ENCODE measurements at regions not wholly inside any gene's neighbourhood (a gene's known extent, or its start where the extent isn't known, plus 50 kb on each side); places are given as distances from the start of the nearest gene placed in this dataset.

DNA sequence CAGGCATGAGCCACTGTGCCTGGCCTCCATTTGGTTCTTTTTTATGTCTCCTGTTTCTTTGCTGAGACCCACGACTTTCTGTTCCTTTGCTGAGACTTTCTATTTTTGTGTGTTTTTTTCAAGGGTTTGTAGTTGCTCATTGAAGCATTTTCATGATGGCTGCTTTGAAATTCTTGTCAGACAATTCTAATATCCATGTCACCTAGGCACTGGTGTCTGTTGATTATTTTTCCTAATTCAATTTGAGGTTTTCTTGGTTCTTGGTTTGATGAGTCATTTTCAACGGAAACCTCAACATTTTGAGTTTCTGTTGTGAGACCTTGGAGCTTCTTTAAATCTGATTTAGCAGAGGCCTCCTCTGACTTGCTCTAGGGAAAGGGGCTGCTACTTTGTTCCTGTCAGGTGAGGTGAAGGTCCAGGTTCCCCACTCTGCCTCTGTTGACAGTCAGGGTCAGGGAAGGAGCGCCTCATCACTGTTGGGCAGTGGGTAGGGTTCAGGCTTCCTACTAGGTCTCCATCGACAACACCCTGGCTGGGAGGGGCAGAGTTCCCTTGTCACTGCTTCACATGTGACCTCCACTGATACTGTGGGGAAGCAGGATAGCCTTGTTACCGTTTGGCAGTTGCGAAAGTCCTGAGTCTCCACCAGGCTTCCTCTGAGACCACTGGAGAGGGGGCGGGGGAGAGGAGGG lies 66.1 kb upstream of the SMOX start (continued):
- TF ChIP-seq, protein P1, sequence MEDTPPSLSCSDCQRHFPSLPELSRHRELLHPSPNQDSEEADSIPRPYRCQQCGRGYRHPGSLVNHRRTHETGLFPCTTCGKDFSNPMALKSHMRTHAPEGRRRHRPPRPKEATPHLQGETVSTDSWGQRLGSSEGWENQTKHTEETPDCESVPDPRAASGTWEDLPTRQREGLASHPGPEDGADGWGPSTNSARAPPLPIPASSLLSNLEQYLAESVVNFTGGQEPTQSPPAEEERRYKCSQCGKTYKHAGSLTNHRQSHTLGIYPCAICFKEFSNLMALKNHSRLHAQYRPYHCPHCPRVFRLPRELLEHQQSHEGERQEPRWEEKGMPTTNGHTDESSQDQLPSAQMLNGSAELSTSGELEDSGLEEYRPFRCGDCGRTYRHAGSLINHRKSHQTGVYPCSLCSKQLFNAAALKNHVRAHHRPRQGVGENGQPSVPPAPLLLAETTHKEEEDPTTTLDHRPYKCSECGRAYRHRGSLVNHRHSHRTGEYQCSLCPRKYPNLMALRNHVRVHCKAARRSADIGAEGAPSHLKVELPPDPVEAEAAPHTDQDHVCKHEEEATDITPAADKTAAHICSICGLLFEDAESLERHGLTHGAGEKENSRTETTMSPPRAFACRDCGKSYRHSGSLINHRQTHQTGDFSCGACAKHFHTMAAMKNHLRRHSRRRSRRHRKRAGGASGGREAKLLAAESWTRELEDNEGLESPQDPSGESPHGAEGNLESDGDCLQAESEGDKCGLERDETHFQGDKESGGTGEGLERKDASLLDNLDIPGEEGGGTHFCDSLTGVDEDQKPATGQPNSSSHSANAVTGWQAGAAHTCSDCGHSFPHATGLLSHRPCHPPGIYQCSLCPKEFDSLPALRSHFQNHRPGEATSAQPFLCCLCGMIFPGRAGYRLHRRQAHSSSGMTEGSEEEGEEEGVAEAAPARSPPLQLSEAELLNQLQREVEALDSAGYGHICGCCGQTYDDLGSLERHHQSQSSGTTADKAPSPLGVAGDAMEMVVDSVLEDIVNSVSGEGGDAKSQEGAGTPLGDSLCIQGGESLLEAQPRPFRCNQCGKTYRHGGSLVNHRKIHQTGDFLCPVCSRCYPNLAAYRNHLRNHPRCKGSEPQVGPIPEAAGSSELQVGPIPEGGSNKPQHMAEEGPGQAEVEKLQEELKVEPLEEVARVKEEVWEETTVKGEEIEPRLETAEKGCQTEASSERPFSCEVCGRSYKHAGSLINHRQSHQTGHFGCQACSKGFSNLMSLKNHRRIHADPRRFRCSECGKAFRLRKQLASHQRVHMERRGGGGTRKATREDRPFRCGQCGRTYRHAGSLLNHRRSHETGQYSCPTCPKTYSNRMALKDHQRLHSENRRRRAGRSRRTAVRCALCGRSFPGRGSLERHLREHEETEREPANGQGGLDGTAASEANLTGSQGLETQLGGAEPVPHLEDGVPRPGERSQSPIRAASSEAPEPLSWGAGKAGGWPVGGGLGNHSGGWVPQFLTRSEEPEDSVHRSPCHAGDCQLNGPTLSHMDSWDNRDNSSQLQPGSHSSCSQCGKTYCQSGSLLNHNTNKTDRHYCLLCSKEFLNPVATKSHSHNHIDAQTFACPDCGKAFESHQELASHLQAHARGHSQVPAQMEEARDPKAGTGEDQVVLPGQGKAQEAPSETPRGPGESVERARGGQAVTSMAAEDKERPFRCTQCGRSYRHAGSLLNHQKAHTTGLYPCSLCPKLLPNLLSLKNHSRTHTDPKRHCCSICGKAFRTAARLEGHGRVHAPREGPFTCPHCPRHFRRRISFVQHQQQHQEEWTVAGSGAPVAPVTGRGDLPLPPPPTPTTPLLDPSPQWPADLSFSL (CRISPR knock-in tag; IDR thresholded peaks at IDR 0.05), result no peak
- TF ChIP-seq GTF3A (CRISPR knock-in tag; conservative IDR thresholded peaks at IDR 0.05) (0 out of 2 replicates have a peak, but pooled peaks have one; percentile 43), FOXJ3 (CRISPR knock-in tag; IDR thresholded peaks at IDR 0.05; ENCODE audit: borderline replicate concordance) (no peak), NKX3-1 (CRISPR knock-in tag; IDR thresholded peaks at IDR 0.05) (no peak), ZNF431 (CRISPR knock-in tag; IDR thresholded peaks at IDR 0.05; ENCODE audit: borderline replicate concordance, low read depth) (no peak), ZNF562 (CRISPR knock-in tag; IDR thresholded peaks at IDR 0.05; ENCODE audit: borderline replicate concordance) (no peak), POLR2AphosphoS2 (IDR thresholded peaks at IDR 0.05; ENCODE audit: low read depth, low read length) (no peak), JUN (CRISPR knock-in tag; IDR thresholded peaks at IDR 0.05) (no peak), RXRB (CRISPR knock-in tag; IDR thresholded peaks at IDR 0.05; ENCODE audit: borderline replicate concordance) (0 out of 2 replicates have a peak, but pooled peaks have one; percentile 19), BRD4 (CRISPR knock-in tag; IDR thresholded peaks at IDR 0.05) (no peak), RBFOX2 (IDR thresholded peaks at IDR 0.05; ENCODE audit: low read depth, low read length) (no peak), NFYB (CRISPR knock-in tag; IDR thresholded peaks at IDR 0.05) (no peak), ZNF232 (CRISPR knock-in tag; IDR thresholded peaks at IDR 0.05; ENCODE audit: borderline replicate concordance) (no peak)
- TF ChIP-seq, protein P2, sequence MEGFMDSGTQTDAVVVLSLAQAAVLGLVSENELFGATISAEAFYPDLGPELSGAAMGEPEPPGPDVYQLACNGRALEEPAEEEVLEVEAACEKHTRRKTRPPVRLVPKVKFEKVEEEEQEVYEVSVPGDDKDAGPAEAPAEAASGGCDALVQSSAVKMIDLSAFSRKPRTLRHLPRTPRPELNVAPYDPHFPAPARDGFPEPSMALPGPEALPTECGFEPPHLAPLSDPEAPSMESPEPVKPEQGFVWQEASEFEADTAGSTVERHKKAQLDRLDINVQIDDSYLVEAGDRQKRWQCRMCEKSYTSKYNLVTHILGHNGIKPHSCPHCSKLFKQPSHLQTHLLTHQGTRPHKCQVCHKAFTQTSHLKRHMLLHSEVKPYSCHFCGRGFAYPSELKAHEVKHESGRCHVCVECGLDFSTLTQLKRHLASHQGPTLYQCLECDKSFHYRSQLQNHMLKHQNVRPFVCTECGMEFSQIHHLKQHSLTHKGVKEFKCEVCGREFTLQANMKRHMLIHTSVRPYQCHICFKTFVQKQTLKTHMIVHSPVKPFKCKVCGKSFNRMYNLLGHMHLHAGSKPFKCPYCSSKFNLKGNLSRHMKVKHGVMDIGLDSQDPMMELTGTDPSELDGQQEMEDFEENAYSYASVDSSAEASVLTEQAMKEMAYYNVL (CRISPR knock-in tag; IDR thresholded peaks at IDR 0.05; ENCODE audit: borderline replicate concordance), result no peak
- TF ChIP-seq, protein P3, sequence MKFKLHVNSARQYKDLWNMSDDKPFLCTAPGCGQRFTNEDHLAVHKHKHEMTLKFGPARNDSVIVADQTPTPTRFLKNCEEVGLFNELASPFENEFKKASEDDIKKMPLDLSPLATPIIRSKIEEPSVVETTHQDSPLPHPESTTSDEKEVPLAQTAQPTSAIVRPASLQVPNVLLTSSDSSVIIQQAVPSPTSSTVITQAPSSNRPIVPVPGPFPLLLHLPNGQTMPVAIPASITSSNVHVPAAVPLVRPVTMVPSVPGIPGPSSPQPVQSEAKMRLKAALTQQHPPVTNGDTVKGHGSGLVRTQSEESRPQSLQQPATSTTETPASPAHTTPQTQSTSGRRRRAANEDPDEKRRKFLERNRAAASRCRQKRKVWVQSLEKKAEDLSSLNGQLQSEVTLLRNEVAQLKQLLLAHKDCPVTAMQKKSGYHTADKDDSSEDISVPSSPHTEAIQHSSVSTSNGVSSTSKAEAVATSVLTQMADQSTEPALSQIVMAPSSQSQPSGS (CRISPR knock-in tag; IDR thresholded peaks at IDR 0.05), result 0 out of 2 replicates have a peak, but pooled peaks have one; percentile 41
- TF ChIP-seq, protein P4, sequence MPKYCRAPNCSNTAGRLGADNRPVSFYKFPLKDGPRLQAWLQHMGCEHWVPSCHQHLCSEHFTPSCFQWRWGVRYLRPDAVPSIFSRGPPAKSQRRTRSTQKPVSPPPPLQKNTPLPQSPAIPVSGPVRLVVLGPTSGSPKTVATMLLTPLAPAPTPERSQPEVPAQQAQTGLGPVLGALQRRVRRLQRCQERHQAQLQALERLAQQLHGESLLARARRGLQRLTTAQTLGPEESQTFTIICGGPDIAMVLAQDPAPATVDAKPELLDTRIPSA (CRISPR knock-in tag; IDR thresholded peaks at IDR 0.05; ENCODE audit: borderline replicate concordance), result no peak
- TF ChIP-seq, protein P5, sequence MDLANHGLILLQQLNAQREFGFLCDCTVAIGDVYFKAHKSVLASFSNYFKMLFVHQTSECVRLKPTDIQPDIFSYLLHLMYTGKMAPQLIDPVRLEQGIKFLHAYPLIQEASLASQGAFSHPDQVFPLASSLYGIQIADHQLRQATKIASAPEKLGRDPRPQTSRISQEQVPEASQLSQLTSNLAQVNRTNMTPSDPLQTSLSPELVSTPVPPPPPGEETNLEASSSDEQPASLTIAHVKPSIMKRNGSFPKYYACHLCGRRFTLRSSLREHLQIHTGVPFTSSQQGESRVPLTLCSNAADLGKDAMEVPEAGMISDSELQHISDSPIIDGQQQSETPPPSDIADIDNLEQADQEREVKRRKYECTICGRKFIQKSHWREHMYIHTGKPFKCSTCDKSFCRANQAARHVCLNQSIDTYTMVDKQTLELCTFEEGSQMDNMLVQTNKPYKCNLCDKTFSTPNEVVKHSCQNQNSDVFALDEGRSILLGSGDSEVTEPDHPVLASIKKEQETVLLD (CRISPR knock-in tag; IDR thresholded peaks at IDR 0.05; ENCODE audit: low read depth), result no peak
